ENCODE measurements at regions not wholly inside any gene's neighbourhood (a gene's known extent, or its start where the extent isn't known, plus 50 kb on each side); places are given as distances from the start of the nearest gene placed in this dataset.

GRCh38 chr17:71494062-71494855, 626.6 kb upstream of the SOX9 start:
- TF ChIP-seq CTCF (IDR thresholded peaks at IDR 0.05) (no peak), NFE2L2 (conservative IDR thresholded peaks at IDR 0.05; ENCODE audit: low read length) (no peak), HES2 (IDR thresholded peaks at IDR 0.05) (no peak), E2F6 (IDR thresholded peaks at IDR 0.05; ENCODE audit: borderline replicate concordance, low read depth) (no peak), MAZ (IDR thresholded peaks at IDR 0.05; ENCODE audit: borderline replicate concordance, low read depth, low read length) (no peak), MAX (IDR thresholded peaks at IDR 0.05) (no peak), EP300 (IDR thresholded peaks at IDR 0.05) (no peak), PBX3 (IDR thresholded peaks at IDR 0.05) (no peak), POLR2A (IDR thresholded peaks at IDR 0.05; ENCODE audit: low read length) (no peak), NR3C1 (IDR thresholded peaks at IDR 0.05) (no peak), RAD21 (conservative IDR thresholded peaks at IDR 0.05 in 1 of 2, IDR thresholded peaks at IDR 0.05 in 1 of 2) (no peak), MAFK (IDR thresholded peaks at IDR 0.05; ENCODE audit: partially characterized antibody) (no peak), CHD2 (IDR thresholded peaks at IDR 0.05; ENCODE audit: low read length, partially characterized antibody) (no peak)
